ENCODE measurements at regions not wholly inside any gene's neighbourhood (a gene's known extent, or its start where the extent isn't known, plus 50 kb on each side); places are given as distances from the start of the nearest gene placed in this dataset.

GRCh38 chr6:81666481-81666880 lies 86.0 kb downstream of the TENT5A start:
- TF ChIP-seq CTCF (IDR thresholded peaks at IDR 0.05) (no peak), POLR2A (IDR thresholded peaks at IDR 0.05; ENCODE audit: low read depth) (no peak), POLR2AphosphoS5 (IDR thresholded peaks at IDR 0.05) (no peak)

All from esophagus muscularis mucosa (tissue), 3 donors.